Erythroblast (primary cell): ENCODE measurements at regions not wholly inside any gene's neighbourhood (a gene's known extent, or its start where the extent isn't known, plus 50 kb on each side); places are given as distances from the start of the nearest gene placed in this dataset.

Experiments
- GATA1 ChIP-seq: IDR thresholded peaks from 2 replicates; pipeline ENCODE4 v1.6.1; 2011; ENCODE audit warnings: low read depth, mild to moderate bottlenecking, control low read depth, low read length, moderate library complexity
- POLR2A ChIP-seq: IDR thresholded peaks from 2 replicates; pipeline ENCODE4 v1.6.1; 2011; ENCODE audit warnings: mild to moderate bottlenecking, low read length

- TF ChIP-seq POLR2A, result no peak
- no peak for TF ChIP-seq GATA1
Observed at GRCh38 chr3:127404221-127405009, 116.6 kb upstream of the PRR20G start.
